Testis (tissue), 2 donors: ENCODE measurements at regions not wholly inside any gene's neighbourhood (a gene's known extent, or its start where the extent isn't known, plus 50 kb on each side); places are given as distances from the start of the nearest gene placed in this dataset.

Source experiments
- CTCF ChIP-seq, 3 experiments: fragments of 450-650 bp in 2 of 3; fragments of 200-600 bp in 1 of 3; sonication (generic) in 1 of 3; IDR thresholded peaks; one replicate each; pipeline ENCODE4 v1.5.1; 2016 to 2019; ENCODE audit warnings: antibody characterized with exemption in 3 of 3, mild to moderate bottlenecking in 2 of 3, moderate library complexity in 1 of 3
- POLR2A ChIP-seq: fragments of 450-650 bp; IDR thresholded peaks from one replicate; pipeline ENCODE4 v1.6.1; 2017; ENCODE audit warnings: antibody characterized with exemption, mild to moderate bottlenecking, moderate library complexity

GRCh38 chr20:10917826-10918225 lies 244.0 kb upstream of the JAG1 start:
- TF ChIP-seq CTCF (IDR thresholded peaks at IDR 0.05) (no peak), POLR2A (no peak)
